Midbrain (tissue), 1 donor: ENCODE measurements at regions not wholly inside any gene's neighbourhood (a gene's known extent, or its start where the extent isn't known, plus 50 kb on each side); places are given as distances from the start of the nearest gene placed in this dataset.

ENCODE experiments used
- DNase-seq: peaks from one replicate; lab custom pipeline; 2025; lab: John Stamatoyannopoulos, UW

GRCh38 chr18:1559563-1559962 is 654.9 kb downstream of the ADCYAP1 start:
- no peak for DNase-seq

- no peak for DNase-seq
These were observed 660.1 kb downstream of the ADCYAP1 start for GRCh38 chr18:1564793-1565192.

- DNase-seq = no peak
These were observed 666.5 kb downstream of the ADCYAP1 start for GRCh38 chr18:1571206-1571605.

- DNase-seq = no peak
These were observed 669.1 kb downstream of the ADCYAP1 start for GRCh38 chr18:1573732-1574131.

GRCh38 chr18:1575084-1575483 is 670.4 kb downstream of the ADCYAP1 start:
- DNase-seq = no peak

- no peak for DNase-seq
These were observed 673.8 kb downstream of the ADCYAP1 start for GRCh38 chr18:1578505-1578904.

- no peak for DNase-seq
These were observed 676.9 kb downstream of the ADCYAP1 start for GRCh38 chr18:1581581-1581980.

GRCh38 chr18:1585881-1586488 is 681.3 kb downstream of the ADCYAP1 start:
- no peak for DNase-seq

- DNase-seq = no peak
These were observed 688.4 kb downstream of the ADCYAP1 start for GRCh38 chr18:1593091-1593490.

GRCh38 chr18:1595195-1595594 is 690.5 kb downstream of the ADCYAP1 start:
- no peak for DNase-seq

- DNase-seq = no peak
These were observed 694.5 kb downstream of the ADCYAP1 start for GRCh38 chr18:1599196-1599595.

- DNase-seq = no peak
These were observed 700.1 kb downstream of the ADCYAP1 start for GRCh38 chr18:1604751-1605150.

GRCh38 chr18:1618364-1618763 is 713.7 kb downstream of the ADCYAP1 start:
- DNase-seq = no peak

- DNase-seq = no peak
These were observed 714.8 kb downstream of the ADCYAP1 start for GRCh38 chr18:1619507-1619906.

- DNase-seq = no peak
These were observed 719.9 kb downstream of the ADCYAP1 start for GRCh38 chr18:1624612-1625011.

- no peak for DNase-seq
These were observed 722.8 kb downstream of the ADCYAP1 start for GRCh38 chr18:1627494-1627893.

- DNase-seq = no peak
These were observed 744.0 kb downstream of the ADCYAP1 start for GRCh38 chr18:1648712-1649111.

- no peak for DNase-seq
These were observed 747.3 kb downstream of the ADCYAP1 start for GRCh38 chr18:1652018-1652417.

- DNase-seq = no peak
These were observed 749.2 kb downstream of the ADCYAP1 start for GRCh38 chr18:1653873-1654272.

- no peak for DNase-seq
These were observed 753.2 kb downstream of the ADCYAP1 start for GRCh38 chr18:1657876-1658275.

- DNase-seq = no peak
These were observed 754.4 kb downstream of the ADCYAP1 start for GRCh38 chr18:1658908-1659566.

- DNase-seq = no peak
These were observed 759.4 kb downstream of the ADCYAP1 start for GRCh38 chr18:1663879-1664705.

GRCh38 chr18:1665079-1665478 is 760.4 kb downstream of the ADCYAP1 start:
- no peak for DNase-seq
